HG02885 (cell line): ENCODE measurements at regions not wholly inside any gene's neighbourhood (a gene's known extent, or its start where the extent isn't known, plus 50 kb on each side); places are given as distances from the start of the nearest gene placed in this dataset.

Experiments used
- ATAC-seq: cut with Tn5 transposase; IDR thresholded peaks from one replicate; pipeline ENCODE4 v1.9.1; 2021; ENCODE audit warnings: mild to moderate bottlenecking; ENCODE audit not compliant: unreplicated experiment, poor library complexity

GRCh38 chr10:7029672-7030071, 381.2 kb downstream of the SFMBT2 start:
- no peak for ATAC-seq

DNA sequence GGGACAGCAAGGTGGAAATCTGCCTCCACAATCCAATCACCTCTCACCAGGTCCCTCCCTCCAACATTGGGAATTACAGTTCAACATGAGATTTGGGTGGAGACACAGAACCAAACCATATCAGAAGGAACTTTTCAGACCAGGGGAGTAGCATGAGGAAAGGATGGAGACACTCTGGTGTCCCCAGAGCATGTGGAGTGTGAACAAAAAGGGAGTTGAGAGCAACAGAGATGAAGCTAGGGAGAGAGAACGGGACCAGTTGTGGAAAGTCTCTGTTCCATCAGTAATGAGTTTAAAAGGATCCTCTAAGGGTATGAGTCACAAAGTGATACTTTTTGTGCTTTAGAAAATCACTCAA, 382.0 kb downstream of the SFMBT2 start:
- ATAC-seq: no peak

DNA sequence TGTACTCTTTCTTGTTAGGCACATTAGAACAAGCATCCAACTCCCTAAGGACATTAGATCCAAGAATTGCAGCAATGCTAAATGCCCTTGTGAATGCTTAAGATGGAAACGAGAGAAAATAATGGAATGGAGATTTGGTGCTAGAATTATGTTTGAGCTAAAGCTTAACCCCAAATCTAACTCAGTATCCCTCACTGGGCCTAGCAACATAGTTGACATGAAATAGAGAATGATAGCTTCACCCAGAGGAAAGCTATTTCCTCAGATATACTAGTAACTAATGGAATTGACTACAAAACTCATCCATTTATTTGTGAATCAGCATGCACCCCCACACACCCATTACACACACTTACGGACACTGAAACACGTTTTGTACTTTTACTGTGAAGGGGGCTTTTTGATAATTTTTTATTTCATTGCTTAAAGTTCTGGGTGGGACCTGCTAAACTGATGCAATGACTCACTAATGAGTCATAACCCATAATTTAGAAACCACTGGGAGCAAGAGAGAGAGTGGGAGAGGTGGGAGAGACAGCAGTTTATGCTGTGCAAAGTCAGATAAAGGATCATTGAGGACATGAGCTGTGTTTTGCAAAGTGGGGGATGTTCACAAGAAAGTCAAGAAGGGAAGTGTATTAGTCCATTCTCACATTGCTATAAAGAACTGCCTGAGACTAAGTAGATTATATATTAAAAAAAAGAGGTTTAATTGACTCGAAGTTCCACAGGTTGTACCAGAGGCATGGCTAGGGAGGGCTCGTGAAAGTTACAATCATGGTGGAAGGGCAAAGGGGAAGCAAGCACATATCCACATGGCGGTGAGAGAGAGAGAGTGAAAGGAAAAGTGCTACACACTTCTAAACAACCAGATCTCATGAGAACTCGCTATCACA, 382.7 kb downstream of the SFMBT2 start:
- ATAC-seq: no peak

- no peak for ATAC-seq
Measured at GRCh38 chr10:7027237-7027912, 383.5 kb downstream of the SFMBT2 start.

DNA sequence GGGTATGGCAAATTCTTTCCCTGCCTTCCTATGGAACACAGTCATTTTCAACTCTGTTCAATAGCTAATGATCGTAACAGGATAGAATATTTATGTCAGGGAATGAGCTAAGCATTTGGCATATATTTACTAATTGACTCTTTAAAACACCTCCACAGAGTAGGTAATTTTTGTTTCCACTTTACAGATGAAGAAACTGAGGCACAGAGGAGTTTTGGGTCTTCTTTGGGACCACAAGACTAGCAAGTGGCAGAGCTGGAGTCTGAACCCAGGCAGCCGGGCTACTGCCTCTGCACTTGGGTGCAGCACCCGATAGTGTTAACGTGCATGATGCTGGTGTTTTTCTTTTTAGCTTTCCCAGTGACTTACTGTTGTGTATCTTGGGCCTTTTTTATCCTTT, 384.0 kb downstream of the SFMBT2 start:
- no peak for ATAC-seq

GRCh38 chr10:7025296-7025695, 385.5 kb downstream of the SFMBT2 start:
- ATAC-seq: no peak

- no peak for ATAC-seq
Measured at GRCh38 chr10:7015457-7015856, 395.4 kb downstream of the SFMBT2 start.

DNA sequence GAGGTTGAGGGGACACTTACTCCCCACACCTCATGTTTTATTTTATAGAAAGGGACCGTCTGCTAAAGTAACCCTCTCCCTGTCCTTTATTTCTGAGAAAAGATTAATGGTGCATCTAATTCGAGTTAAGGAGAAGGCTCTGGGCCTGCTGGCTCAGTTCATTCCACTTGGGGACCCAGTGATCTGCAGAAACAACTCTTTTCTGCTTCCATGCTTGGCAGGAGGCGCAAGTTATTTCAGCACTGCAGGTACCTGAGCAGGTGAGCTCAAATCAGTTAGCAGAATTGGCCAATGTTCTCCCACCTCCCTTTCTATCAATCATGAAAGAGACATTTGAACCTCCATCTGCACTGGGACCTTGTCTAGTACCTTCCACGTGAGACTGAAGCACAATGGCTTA, 396.1 kb downstream of the SFMBT2 start:
- ATAC-seq: no peak

DNA sequence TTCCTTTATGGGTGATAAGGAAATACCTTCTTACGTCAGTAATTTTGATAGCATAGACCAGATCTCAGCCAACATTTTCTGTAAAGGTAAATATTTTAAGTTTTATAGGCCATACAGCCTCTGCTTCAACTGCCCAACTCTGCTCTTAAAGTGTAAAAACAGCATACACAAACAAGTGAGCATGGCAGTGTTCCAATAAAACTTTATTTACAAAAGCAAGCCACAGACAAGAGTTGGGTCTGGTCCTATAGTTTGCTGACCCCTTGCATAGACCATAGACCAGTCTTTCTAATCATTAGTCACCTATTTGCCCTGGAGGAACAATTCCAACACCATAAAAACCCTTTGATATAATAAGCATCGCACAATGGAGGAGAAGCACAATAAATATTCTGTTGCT, 398.8 kb downstream of the SFMBT2 start:
- no peak for ATAC-seq

GRCh38 chr10:7008645-7009044, 402.2 kb downstream of the SFMBT2 start:
- ATAC-seq: no peak

DNA sequence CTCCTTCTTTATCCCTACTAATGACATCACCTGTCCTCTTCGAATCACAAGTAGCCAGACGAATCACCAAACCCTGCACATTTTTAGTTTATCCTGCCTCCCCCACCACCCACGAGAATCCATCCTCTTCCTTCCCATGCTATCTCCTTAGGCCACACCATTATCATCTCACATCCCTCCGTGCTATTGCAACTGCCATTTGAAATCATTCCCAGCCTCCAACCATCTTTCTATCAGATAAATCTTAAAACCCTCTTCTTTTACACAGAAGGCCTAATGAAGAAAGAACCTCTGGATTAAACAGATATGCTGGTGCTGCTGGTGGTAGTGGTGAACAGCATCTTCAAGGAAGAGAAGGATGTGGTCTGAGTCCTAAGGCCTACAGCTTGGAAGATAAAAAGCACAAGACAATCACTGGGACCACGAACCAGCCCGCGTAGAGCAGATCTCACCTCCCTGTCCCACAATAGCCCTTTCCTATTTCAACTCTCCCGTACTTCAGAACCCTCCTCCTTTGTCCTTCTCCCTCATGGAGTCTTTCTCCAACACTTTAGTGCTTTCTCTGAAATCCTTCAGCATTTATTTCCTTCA, 403.1 kb downstream of the SFMBT2 start:
- ATAC-seq: no peak

- ATAC-seq: no peak
Measured at GRCh38 chr10:7006566-7006965, 404.3 kb downstream of the SFMBT2 start.

DNA sequence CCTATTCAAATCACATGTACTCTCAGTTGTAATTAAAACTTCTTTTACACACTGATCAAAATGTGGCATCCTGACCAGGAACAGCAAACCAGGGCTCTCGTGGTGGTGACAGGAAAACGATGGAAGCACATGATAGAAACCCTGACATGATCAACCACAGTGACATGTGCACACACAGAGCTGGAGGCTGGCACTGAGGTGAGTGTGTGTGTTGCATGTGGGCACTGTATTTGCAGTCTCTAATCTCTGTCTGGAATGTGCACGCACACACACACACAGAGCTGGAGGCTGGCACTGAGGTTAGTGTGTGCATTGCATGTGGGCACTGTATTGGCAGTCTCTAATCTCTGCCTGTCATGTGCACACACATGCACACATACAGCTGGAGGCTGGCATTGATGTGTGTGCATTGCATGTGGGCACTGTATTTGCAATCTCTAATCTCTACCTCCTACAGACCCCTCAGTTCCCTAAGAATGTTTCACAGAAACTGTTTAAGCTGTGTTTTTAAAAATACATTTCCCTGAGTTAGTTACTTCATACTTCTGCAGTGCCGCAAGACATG, 406.9 kb downstream of the SFMBT2 start:
- no peak for ATAC-seq

DNA sequence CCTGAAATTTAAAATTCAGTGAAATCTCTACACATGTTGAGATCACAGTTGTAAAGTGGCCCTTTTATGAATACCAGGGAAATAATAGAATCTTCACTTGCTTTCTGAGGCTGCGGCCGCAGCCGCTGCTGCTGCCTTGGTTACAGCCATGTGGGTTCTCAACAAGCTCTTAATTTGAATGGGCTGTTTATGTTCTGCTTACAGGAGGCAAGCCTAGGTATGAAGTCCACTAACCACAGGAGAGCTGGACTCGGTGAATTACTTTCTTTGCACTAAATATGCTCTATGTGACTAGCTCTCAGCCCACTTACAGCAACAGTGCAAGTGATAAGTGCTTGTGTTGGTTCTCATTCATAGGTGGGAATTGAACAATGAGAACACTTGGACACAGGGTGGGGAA, 410.8 kb downstream of the SFMBT2 start:
- ATAC-seq: no peak

DNA sequence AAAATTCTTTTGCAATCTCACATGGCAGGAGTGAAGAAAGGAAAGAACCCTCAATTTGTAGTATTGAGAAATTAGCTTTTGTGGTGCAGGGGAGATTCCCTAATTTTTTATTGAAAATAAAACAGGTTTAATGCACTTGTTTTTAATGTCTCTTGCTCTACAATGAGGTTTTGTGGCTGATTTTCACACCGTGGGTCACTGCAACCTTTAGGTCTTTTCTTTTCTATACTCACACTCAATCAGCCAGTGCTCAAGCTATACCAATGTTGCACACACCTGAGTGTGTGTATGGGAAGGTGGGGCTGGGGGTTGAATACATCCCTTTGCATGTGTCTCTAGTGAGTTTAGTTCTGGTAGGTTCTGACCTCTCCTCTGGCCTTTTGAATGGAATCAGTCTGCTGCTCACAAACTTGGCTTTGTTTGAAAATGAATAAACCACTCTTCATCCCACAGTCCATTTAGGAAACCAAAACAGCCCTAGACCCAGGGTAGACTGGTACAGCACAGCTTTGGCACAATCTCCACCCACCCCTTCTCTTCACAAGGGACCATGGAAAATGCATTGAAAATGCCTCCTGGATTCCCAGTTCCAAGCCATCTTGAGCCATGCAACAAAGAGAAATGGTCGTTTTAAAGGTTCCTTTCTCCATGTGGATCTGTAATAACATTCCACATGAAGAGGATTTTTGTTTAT, 411.5 kb downstream of the SFMBT2 start:
- no peak for ATAC-seq

GRCh38 chr10:6997509-6997908, 413.3 kb downstream of the SFMBT2 start:
- ATAC-seq: no peak

- no peak for ATAC-seq
Measured at GRCh38 chr10:6996431-6996830, 414.4 kb downstream of the SFMBT2 start.

- no peak for ATAC-seq
Measured at GRCh38 chr10:6995831-6996230, 415.0 kb downstream of the SFMBT2 start.

DNA sequence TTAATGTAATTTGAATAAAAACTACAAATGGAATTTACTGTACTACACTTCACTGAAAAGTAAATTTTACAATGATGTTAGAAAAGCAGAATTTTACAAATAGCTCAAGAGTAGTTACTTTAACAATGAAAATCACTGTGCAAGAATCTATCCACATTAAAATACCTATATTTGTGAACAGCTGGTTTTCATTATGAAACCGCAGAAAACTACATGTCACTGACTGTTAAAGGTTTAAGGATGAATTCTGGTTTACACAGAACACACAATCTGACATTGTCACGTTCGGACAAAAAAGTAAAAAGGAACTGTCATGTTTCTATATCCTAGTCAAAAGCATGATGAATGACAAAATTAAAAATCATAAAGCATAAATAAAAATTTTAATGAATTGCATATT, 415.3 kb upstream of the PRKCQ start:
- no peak for ATAC-seq

DNA sequence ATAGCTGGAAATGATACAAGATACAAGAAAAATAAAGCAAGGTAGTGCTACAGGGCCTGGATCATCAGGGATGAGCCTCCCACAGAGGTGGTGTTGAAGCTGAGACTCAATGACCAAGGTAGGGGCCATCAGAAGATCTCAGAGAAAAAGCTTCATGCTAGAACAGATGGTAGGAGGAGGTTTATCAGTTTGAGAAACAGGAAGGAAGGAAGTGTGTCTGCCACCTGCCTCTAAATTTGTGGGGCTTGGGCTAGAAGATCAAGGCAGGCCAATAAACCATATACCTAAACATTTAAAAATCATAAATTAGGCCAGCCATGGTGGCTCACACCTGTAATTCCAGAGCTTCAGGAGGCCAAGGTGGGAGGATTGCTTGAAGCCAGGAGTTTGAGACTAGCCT, 410.8 kb upstream of the PRKCQ start:
- ATAC-seq: no peak

GRCh38 chr10:6988654-6989053, 408.6 kb upstream of the PRKCQ start:
- no peak for ATAC-seq
